HepG2 (cell line): ENCODE measurements at regions not wholly inside any gene's neighbourhood (a gene's known extent, or its start where the extent isn't known, plus 50 kb on each side); places are given as distances from the start of the nearest gene placed in this dataset.

Source experiments
- ARNT2 ChIP-seq: sonication (generic); formaldehyde crosslinking; IDR thresholded peaks from 2 replicates; pipeline ENCODE4 v1.8.0; 2022; ENCODE audit warnings: mild to moderate bottlenecking, low read depth, missing genetic modification reagents, moderate library complexity
- POLR2A ChIP-seq, 2 experiments: IDR thresholded peaks; 2 replicates each; pipeline ENCODE4 v1.6.1; 2011; ENCODE audit warnings: low read depth in 2 of 2, low read length in 2 of 2, mild to moderate bottlenecking in 1 of 2, moderate library complexity in 1 of 2; ENCODE audit not compliant: insufficient read depth in 1 of 2
- ZBTB20 ChIP-seq: sonication (generic); formaldehyde crosslinking; IDR thresholded peaks from 2 replicates; pipeline ENCODE4 v1.8.1; 2023; ENCODE audit warnings: missing genetic modification reagents, low read depth, mild to moderate bottlenecking, borderline replicate concordance
- ZNF331 ChIP-seq: sonication (generic); formaldehyde crosslinking; IDR thresholded peaks from 2 replicates; pipeline ENCODE4 v1.4.0; 2020; ENCODE audit warnings: missing genetic modification reagents
- TF ChIP-seq, protein P1 (sequence below): sonication (generic); formaldehyde crosslinking; IDR thresholded peaks from 2 replicates; pipeline ENCODE4 v1.4.0; 2020; ENCODE audit warnings: missing genetic modification reagents, borderline replicate concordance
- TF ChIP-seq, protein P2 (sequence below), 2 experiments: IDR thresholded peaks; 2 replicates each; pipeline ENCODE4 v1.6.1; 2011 to 2012; ENCODE audit warnings: low read length in 2 of 2, borderline replicate concordance in 1 of 2, low read depth in 1 of 2, mild to moderate bottlenecking in 1 of 2, moderate library complexity in 1 of 2

DNA sequence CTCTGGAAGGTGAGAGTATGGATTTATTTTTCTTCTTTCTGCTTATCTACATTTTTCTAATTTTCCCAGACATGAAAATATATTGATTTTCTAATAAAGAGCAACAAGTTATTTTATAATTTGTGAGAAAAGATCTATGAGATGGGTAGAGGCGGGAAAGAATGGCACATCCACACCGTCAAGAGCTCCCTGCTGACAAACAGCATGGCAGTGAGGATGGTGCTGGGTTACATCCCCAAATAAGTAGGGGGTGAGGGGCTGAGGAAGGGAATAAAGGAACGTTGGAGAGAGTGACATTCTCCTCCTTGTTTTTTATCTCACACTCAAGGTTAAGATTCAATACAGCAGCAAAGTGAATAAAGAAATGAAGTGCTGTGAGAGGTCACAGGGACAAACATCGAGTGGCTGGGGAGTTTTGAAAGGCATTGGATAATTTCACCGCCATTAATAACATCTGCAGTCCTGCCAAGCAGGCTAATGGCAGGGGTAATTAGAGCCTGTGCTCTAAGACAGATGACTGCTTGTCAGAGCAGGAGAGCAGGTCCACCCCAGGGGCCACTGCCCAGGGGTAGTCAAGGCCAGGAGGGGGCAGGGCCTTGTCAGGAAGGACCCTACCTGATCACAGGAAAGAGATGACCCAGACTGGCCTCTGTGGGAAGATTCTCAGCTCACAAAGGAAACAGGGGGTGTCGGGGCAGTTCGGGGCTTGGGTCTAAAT, 323.8 kb downstream of the FBXW7 start:
- TF ChIP-seq, protein P1, sequence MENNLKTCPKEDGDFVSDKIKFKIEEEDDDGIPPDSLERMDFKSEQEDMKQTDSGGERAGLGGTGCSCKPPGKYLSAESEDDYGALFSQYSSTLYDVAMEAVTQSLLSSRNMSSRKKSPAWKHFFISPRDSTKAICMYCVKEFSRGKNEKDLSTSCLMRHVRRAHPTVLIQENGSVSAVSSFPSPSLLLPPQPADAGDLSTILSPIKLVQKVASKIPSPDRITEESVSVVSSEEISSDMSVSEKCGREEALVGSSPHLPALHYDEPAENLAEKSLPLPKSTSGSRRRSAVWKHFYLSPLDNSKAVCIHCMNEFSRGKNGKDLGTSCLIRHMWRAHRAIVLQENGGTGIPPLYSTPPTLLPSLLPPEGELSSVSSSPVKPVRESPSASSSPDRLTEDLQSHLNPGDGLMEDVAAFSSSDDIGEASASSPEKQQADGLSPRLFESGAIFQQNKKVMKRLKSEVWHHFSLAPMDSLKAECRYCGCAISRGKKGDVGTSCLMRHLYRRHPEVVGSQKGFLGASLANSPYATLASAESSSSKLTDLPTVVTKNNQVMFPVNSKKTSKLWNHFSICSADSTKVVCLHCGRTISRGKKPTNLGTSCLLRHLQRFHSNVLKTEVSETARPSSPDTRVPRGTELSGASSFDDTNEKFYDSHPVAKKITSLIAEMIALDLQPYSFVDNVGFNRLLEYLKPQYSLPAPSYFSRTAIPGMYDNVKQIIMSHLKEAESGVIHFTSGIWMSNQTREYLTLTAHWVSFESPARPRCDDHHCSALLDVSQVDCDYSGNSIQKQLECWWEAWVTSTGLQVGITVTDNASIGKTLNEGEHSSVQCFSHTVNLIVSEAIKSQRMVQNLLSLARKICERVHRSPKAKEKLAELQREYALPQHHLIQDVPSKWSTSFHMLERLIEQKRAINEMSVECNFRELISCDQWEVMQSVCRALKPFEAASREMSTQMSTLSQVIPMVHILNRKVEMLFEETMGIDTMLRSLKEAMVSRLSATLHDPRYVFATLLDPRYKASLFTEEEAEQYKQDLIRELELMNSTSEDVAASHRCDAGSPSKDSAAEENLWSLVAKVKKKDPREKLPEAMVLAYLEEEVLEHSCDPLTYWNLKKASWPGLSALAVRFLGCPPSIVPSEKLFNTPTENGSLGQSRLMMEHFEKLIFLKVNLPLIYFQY (CRISPR knock-in tag) = no peak
- no peak for TF ChIP-seq POLR2A (IDR thresholded peaks at IDR 0.05; ENCODE audit: insufficient read depth in 1 of 2, low read depth in 2 of 2, low read length in 2 of 2)
- no peak for TF ChIP-seq ZNF331 (CRISPR knock-in tag)
- TF ChIP-seq ARNT2 (CRISPR knock-in tag) = no peak
- TF ChIP-seq, protein P2, sequence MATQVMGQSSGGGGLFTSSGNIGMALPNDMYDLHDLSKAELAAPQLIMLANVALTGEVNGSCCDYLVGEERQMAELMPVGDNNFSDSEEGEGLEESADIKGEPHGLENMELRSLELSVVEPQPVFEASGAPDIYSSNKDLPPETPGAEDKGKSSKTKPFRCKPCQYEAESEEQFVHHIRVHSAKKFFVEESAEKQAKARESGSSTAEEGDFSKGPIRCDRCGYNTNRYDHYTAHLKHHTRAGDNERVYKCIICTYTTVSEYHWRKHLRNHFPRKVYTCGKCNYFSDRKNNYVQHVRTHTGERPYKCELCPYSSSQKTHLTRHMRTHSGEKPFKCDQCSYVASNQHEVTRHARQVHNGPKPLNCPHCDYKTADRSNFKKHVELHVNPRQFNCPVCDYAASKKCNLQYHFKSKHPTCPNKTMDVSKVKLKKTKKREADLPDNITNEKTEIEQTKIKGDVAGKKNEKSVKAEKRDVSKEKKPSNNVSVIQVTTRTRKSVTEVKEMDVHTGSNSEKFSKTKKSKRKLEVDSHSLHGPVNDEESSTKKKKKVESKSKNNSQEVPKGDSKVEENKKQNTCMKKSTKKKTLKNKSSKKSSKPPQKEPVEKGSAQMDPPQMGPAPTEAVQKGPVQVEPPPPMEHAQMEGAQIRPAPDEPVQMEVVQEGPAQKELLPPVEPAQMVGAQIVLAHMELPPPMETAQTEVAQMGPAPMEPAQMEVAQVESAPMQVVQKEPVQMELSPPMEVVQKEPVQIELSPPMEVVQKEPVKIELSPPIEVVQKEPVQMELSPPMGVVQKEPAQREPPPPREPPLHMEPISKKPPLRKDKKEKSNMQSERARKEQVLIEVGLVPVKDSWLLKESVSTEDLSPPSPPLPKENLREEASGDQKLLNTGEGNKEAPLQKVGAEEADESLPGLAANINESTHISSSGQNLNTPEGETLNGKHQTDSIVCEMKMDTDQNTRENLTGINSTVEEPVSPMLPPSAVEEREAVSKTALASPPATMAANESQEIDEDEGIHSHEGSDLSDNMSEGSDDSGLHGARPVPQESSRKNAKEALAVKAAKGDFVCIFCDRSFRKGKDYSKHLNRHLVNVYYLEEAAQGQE (IDR thresholded peaks at IDR 0.05; ENCODE audit: borderline replicate concordance in 1 of 2, low read depth in 1 of 2, low read length in 2 of 2) = no peak
- no peak for TF ChIP-seq ZBTB20 (CRISPR knock-in tag)
